IMR-90 (cell line): ENCODE measurements at regions not wholly inside any gene's neighbourhood (a gene's known extent, or its start where the extent isn't known, plus 50 kb on each side); places are given as distances from the start of the nearest gene placed in this dataset.

Source experiments
- ATAC-seq: fragments of 200-7000 bp; cut with Tn5 transposase; 2 replicates; pipeline ENCODE4 v1.9.1; 2020; ENCODE audit warnings: low read depth, mild to moderate bottlenecking, moderate library complexity
- BruUV-seq: library from RNA; stranded (reverse); fragments of 400-500 nt; replicated peaks from 2 replicates; lab custom pipeline; 2021; lab: Mats Ljungman, UMichigan
- CTCF ChIA-PET: fragments of 300-600 bp; formaldehyde crosslinking; extraction: SDS; loops from one replicate; lab custom pipeline; 2021; ENCODE audit warnings: antibody characterized with exemption; lab: Yijun Ruan, JAX
- POLR2A ChIA-PET: fragments of 300-600 bp; sonication (Branson Sonifier 250); formaldehyde crosslinking; loops from one replicate; lab custom pipeline; 2022; ENCODE audit warnings: antibody characterized with exemption; ENCODE audit not compliant: unreplicated experiment; lab: Charles Lee
- DNase-seq: peaks from one replicate; pipeline ENCODE4 v3.0.0; 2013
- H2AFZ ChIP-seq: replicated peaks from 2 replicates; pipeline ENCODE3; 2013; ENCODE audit warnings: low read length, mild to moderate bottlenecking; ENCODE audit not compliant: poor library complexity
- H2AK5ac ChIP-seq: 2 replicates; pipeline ENCODE4 v1.6.1; 2013; ENCODE audit warnings: low read depth, low read length, inconsistent platforms
- H2AK9ac ChIP-seq: replicated peaks from 2 replicates; pipeline ENCODE3; 2013; ENCODE audit warnings: mild to moderate bottlenecking, low read depth, low read length, moderate library complexity; ENCODE audit not compliant: poor library complexity
- H2BK120ac ChIP-seq: 2 replicates; pipeline ENCODE4 v1.6.1; 2013; ENCODE audit warnings: low read depth, low read length, inconsistent platforms
- H2BK15ac ChIP-seq: 3 replicates; pipeline ENCODE4 v1.6.1; 2013; ENCODE audit warnings: low read depth, low read length, inconsistent platforms
- H2BK20ac ChIP-seq: 2 replicates; pipeline ENCODE4 v1.6.1; 2013; ENCODE audit warnings: low read depth, mild to moderate bottlenecking, inconsistent platforms, low read length, moderate library complexity
- H2BK5ac ChIP-seq: 2 replicates; pipeline ENCODE4 v1.6.1; 2013; ENCODE audit warnings: mild to moderate bottlenecking, low read depth, low read length, inconsistent platforms; ENCODE audit not compliant: poor library complexity, severe bottlenecking
- H3K14ac ChIP-seq: replicated peaks from 2 replicates; pipeline ENCODE4 v1.6.1; 2013; ENCODE audit warnings: low read depth, low read length, inconsistent platforms
- H3K18ac ChIP-seq: 2 replicates; pipeline ENCODE4 v1.6.1; 2013; ENCODE audit warnings: low read depth, low read length, control low read depth
- H3K23ac ChIP-seq: 2 replicates; pipeline ENCODE4 v1.6.1; 2013; ENCODE audit warnings: low read depth, low read length, inconsistent platforms
- H3K27ac ChIP-seq: 2 replicates; pipeline ENCODE4 v1.5.1; 2013; ENCODE audit warnings: mild to moderate bottlenecking, control low read depth, low read length; ENCODE audit not compliant: insufficient read depth
- H3K27me3 ChIP-seq: 2 replicates; pipeline ENCODE4 v1.6.1; 2013; ENCODE audit warnings: low read length; ENCODE audit not compliant: control insufficient read depth, insufficient read depth
- H3K36me3 ChIP-seq: 2 replicates; pipeline ENCODE4 v1.6.1; 2013; ENCODE audit warnings: low read length, mixed read lengths; ENCODE audit not compliant: control insufficient read depth, insufficient read depth
- H3K4ac ChIP-seq: 2 replicates; pipeline ENCODE4 v1.6.1; 2013; ENCODE audit warnings: low read depth, low read length, inconsistent platforms
- H3K4me1 ChIP-seq: 2 replicates; pipeline ENCODE4 v1.6.1; 2013; ENCODE audit warnings: low read length, mixed read lengths; ENCODE audit not compliant: control insufficient read depth, insufficient read depth
- H3K4me2 ChIP-seq: 2 replicates; pipeline ENCODE4 v1.6.1; 2013; ENCODE audit warnings: low read depth, mild to moderate bottlenecking, control low read depth, low read length, moderate library complexity
- H3K4me3 ChIP-seq: 2 replicates; pipeline ENCODE4 v1.5.1; 2013; ENCODE audit warnings: low read depth, mild to moderate bottlenecking, control low read depth, low read length, moderate library complexity; ENCODE audit not compliant: insufficient read depth
- H3K56ac ChIP-seq: 2 replicates; pipeline ENCODE4 v1.6.1; 2013; ENCODE audit warnings: low read length, inconsistent platforms; ENCODE audit not compliant: insufficient read depth; ENCODE audit errors: extremely low read depth
- H3K79me1 ChIP-seq, 2 experiments: 2 replicates each; pipeline ENCODE4 v1.6.1; 2013; ENCODE audit warnings: low read length in 2 of 2, inconsistent platforms in 1 of 2, low read depth in 1 of 2
- H3K9ac ChIP-seq: 2 replicates; pipeline ENCODE4 v1.6.1; 2013; ENCODE audit warnings: low read depth, low read length, control low read depth
- H3K9me1 ChIP-seq: 2 replicates; pipeline ENCODE4 v1.6.1; 2013; ENCODE audit warnings: low read length, inconsistent platforms; ENCODE audit not compliant: insufficient read depth
- H3K9me3 ChIP-seq: 2 replicates; pipeline ENCODE4 v1.6.1; 2013; ENCODE audit warnings: low read length; ENCODE audit not compliant: control insufficient read depth, insufficient read depth
- H4K20me1 ChIP-seq: 2 replicates; pipeline ENCODE4 v1.6.1; 2013; ENCODE audit warnings: low read length, inconsistent platforms; ENCODE audit not compliant: insufficient read depth
- H4K5ac ChIP-seq: 2 replicates; pipeline ENCODE4 v1.6.1; 2013; ENCODE audit warnings: mild to moderate bottlenecking, low read depth, low read length, control low read depth
- H4K8ac ChIP-seq, 2 experiments: 2 replicates each; pipeline ENCODE4 v1.6.1; 2013; ENCODE audit warnings: low read depth in 2 of 2, low read length in 2 of 2, control low read depth in 1 of 2, inconsistent platforms in 1 of 2
- H4K91ac ChIP-seq: 2 replicates; pipeline ENCODE4 v1.6.1; 2013; ENCODE audit warnings: low read depth, low read length, inconsistent platforms; ENCODE audit not compliant: insufficient read depth
- BHLHE40 ChIP-seq: fragments of 150-350 bp; IDR thresholded peaks from 2 replicates; pipeline ENCODE4 v1.6.1; 2016; ENCODE audit warnings: mild to moderate bottlenecking, low read depth, low read length
- CEBPB ChIP-seq: IDR thresholded peaks from 2 replicates; pipeline ENCODE4 v1.6.1; 2012; ENCODE audit warnings: low read depth, low read length, improper control_type of control experiment
- CHD1 ChIP-seq: IDR thresholded peaks from 2 replicates; pipeline ENCODE4 v1.6.1; 2012; ENCODE audit warnings: low read depth, low read length, improper control_type of control experiment
- CTCF ChIP-seq: conservative IDR thresholded peaks from 2 replicates; pipeline ENCODE4 v1.5.1; 2012; ENCODE audit warnings: mild to moderate bottlenecking, low read depth, low read length, improper control_type of control experiment
- ELK1 ChIP-seq: fragments of 150-350 bp; IDR thresholded peaks from 2 replicates; pipeline ENCODE4 v1.6.1; 2016; ENCODE audit warnings: low read depth, mild to moderate bottlenecking, low read length, moderate library complexity, borderline replicate concordance
- FOS ChIP-seq: fragments of 150-350 bp; IDR thresholded peaks from 2 replicates; pipeline ENCODE4 v1.6.1; 2016; ENCODE audit warnings: low read depth, low read length
- MAFK ChIP-seq: IDR thresholded peaks from 2 replicates; pipeline ENCODE4 v1.6.1; 2012; ENCODE audit warnings: low read depth, low read length, improper control_type of control experiment
- MAZ ChIP-seq: IDR thresholded peaks from 2 replicates; pipeline ENCODE4 v1.6.1; 2012; ENCODE audit warnings: low read depth, mild to moderate bottlenecking, low read length, improper control_type of control experiment, moderate library complexity, borderline replicate concordance
- MXI1 ChIP-seq: IDR thresholded peaks from 2 replicates; pipeline ENCODE4 v1.6.1; 2012; ENCODE audit warnings: low read depth, mild to moderate bottlenecking, low read length, moderate library complexity, borderline replicate concordance
- NFE2L2 ChIP-seq: fragments of 150-350 bp; IDR thresholded peaks from 2 replicates; pipeline ENCODE4 v1.6.1; 2016; ENCODE audit warnings: low read depth, mild to moderate bottlenecking, low read length
- POLR2A ChIP-seq: IDR thresholded peaks from 2 replicates; pipeline ENCODE4 v1.6.1; 2012; ENCODE audit warnings: mild to moderate bottlenecking, low read depth, low read length
- RAD21 ChIP-seq: IDR thresholded peaks from 2 replicates; pipeline ENCODE4 v1.6.1; 2012; ENCODE audit warnings: low read length, improper control_type of control experiment
- RCOR1 ChIP-seq: IDR thresholded peaks from 2 replicates; pipeline ENCODE4 v1.6.1; 2012; ENCODE audit warnings: mild to moderate bottlenecking, low read length, improper control_type of control experiment; ENCODE audit not compliant: insufficient replicate concordance
- RFX5 ChIP-seq: IDR thresholded peaks from 2 replicates; pipeline ENCODE4 v1.8.0; 2012; ENCODE audit warnings: low read depth, mild to moderate bottlenecking, low read length, moderate library complexity
- SMC3 ChIP-seq: fragments of 150-350 bp; IDR thresholded peaks from 2 replicates; pipeline ENCODE4 v1.6.1; 2016; ENCODE audit warnings: low read depth, mild to moderate bottlenecking, antibody characterized with exemption, low read length, moderate library complexity
- USF2 ChIP-seq: fragments of 150-350 bp; IDR thresholded peaks from 2 replicates; pipeline ENCODE4 v1.6.1; 2017; ENCODE audit warnings: mild to moderate bottlenecking, antibody characterized with exemption, low read length, low read depth
- WGBS, 2 experiments: methylation state at CpG; one replicate each; pipeline versions ENCODE4 v1.1.5 to v1.1.7; 2013; ENCODE audit warnings: missing lambda C conversion rate in 2 of 2; ENCODE audit not compliant: insufficient read length in 1 of 2; ENCODE audit errors: extremely low coverage in 2 of 2; 5-methylcytosine and 5-hydroxymethylcytosine counted together
- dilution Hi-C: fragments of 300-500 bp; cut with HindIII; formaldehyde crosslinking; loops from one replicate; pipeline ENCODE4 v1.14.3; 2018; ENCODE audit warnings: low sequenced_read_pairs; ENCODE audit not compliant: unreplicated experiment
- in situ Hi-C: fragments of 300-500 bp; cut with MboI; formaldehyde crosslinking; loops from 3 replicates; pipeline ENCODE4 v1.14.3; 2019; ENCODE audit warnings: low sequenced_read_pairs, inconsistent platforms, mixed read lengths
- intact Hi-C: fragments of 100-400 bp; cut with micrococcal nuclease; formaldehyde crosslinking; loops from 2 replicates; pipeline ENCODE4 v1.10.0; 2022

- H4K91ac ChIP-seq: no peak overlapping the region
- CTCF ChIA-PET: no interaction called here
- no peak for DNase-seq
- intact Hi-C loops (no loop called here), in situ Hi-C loops (no loop called here), dilution Hi-C loops (no loop called here)
- no peak overlapping the region for H2BK120ac ChIP-seq
- H3K4ac ChIP-seq: no peak overlapping the region
- no peak overlapping the region for H3K18ac ChIP-seq
- POLR2A ChIA-PET: no interaction called here
- H3K23ac ChIP-seq: no peak overlapping the region
- no peak overlapping the region for H4K5ac ChIP-seq
- no peaks in the 10 kb centered on the region for H3K36me3 ChIP-seq
- no peak overlapping the region for H3K9ac ChIP-seq
- no peak overlapping the region for H3K4me3 ChIP-seq
- no peaks in the 10 kb centered on the region for H3K27me3 ChIP-seq
- BruUV-seq: no TSS peak
- no peaks in the 10 kb centered on the region for H3K79me1 ChIP-seq
- ATAC-seq: no peak
- H2BK5ac ChIP-seq: no peak overlapping the region
- no peak overlapping the region for H3K56ac ChIP-seq
- H3K4me2 ChIP-seq: no peak overlapping the region
- H3K27ac ChIP-seq: no peak overlapping the region
- no peak overlapping the region for H3K14ac ChIP-seq
- H4K20me1 ChIP-seq: no peaks in the 10 kb centered on the region
- no peak overlapping the region for H2AFZ ChIP-seq
- H3K9me3 ChIP-seq: peaks cover 6% of the 10 kb centered on the region
- H3K9me1 ChIP-seq: no peaks in the 10 kb centered on the region
- no CpG with 5 or more reads among the region's 2 CpGs for WGBS, 2 experiments
- no peak overlapping the region for H2BK15ac ChIP-seq
- no peak overlapping the region for H2AK9ac ChIP-seq
- TF ChIP-seq ELK1 (no peak), RAD21 (no peak), CHD1 (no peak), FOS (no peak), CTCF (no peak), NFE2L2 (no peak), MAFK (no peak), MAZ (no peak), MXI1 (no peak), USF2 (no peak), POLR2A (no peak), CEBPB (no peak), RCOR1 (no peak), BHLHE40 (no peak), SMC3 (no peak), RFX5 (no peak)
- H2AK5ac ChIP-seq: no peak overlapping the region
- H2BK20ac ChIP-seq: no peak overlapping the region
- H3K4me1 ChIP-seq: no peaks in the 10 kb centered on the region
- H4K8ac ChIP-seq: no peak overlapping the region
Measured at GRCh38 chr9:24095246-24095645, 269.2 kb upstream of the ELAVL2 start.
